ENCODE measurements at regions not wholly inside any gene's neighbourhood (a gene's known extent, or its start where the extent isn't known, plus 50 kb on each side); places are given as distances from the start of the nearest gene placed in this dataset.

- Histone ChIP-seq H3K36me3 (ENCODE audit: control insufficient read depth in 4 of 4, insufficient read depth in 3 of 4, low read depth in 1 of 4, low read length in 3 of 4) (no peaks in the 10 kb centered on the region), H3K9me3 (ENCODE audit: control insufficient read depth in 4 of 4, low read length in 3 of 4) (no peaks in the 10 kb centered on the region), H3K4me1 (ENCODE audit: control insufficient read depth in 4 of 4, insufficient read depth in 4 of 4, low read length in 3 of 4) (peaks cover 0 to 9% (median 3%) of the 10 kb centered on the region in 4 donors), H3K27ac (ENCODE audit: low read depth in 1 of 2, low read length in 2 of 2) (no peak overlapping the region), H3K27me3 (ENCODE audit: control insufficient read depth in 4 of 4, insufficient read depth in 4 of 4, low read length in 3 of 4) (no peaks in the 10 kb centered on the region), H3K9ac (ENCODE audit: low read depth in 1 of 2, low read length in 2 of 2) (no peak overlapping the region), H3K4me3 (ENCODE audit: low read depth in 1 of 3, low read length in 3 of 3) (no peak overlapping the region)
- no peak for DNase-seq (ENCODE audit: low spot score)
- TF ChIP-seq, protein P1, sequence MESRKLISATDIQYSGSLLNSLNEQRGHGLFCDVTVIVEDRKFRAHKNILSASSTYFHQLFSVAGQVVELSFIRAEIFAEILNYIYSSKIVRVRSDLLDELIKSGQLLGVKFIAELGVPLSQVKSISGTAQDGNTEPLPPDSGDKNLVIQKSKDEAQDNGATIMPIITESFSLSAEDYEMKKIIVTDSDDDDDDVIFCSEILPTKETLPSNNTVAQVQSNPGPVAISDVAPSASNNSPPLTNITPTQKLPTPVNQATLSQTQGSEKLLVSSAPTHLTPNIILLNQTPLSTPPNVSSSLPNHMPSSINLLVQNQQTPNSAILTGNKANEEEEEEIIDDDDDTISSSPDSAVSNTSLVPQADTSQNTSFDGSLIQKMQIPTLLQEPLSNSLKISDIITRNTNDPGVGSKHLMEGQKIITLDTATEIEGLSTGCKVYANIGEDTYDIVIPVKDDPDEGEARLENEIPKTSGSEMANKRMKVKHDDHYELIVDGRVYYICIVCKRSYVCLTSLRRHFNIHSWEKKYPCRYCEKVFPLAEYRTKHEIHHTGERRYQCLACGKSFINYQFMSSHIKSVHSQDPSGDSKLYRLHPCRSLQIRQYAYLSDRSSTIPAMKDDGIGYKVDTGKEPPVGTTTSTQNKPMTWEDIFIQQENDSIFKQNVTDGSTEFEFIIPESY (IDR thresholded peaks at IDR 0.05): no peak
- no peak for TF ChIP-seq GABPA (IDR thresholded peaks at IDR 0.05 in 1 of 2, conservative IDR thresholded peaks at IDR 0.05 in 1 of 2)
- no peak for TF ChIP-seq YY1 (IDR thresholded peaks at IDR 0.05)
- no peak for TF ChIP-seq TAF1 (conservative IDR thresholded peaks at IDR 0.05)
- no peak for TF ChIP-seq CTCF (IDR thresholded peaks at IDR 0.05; ENCODE audit: low read depth, low read length, missing input control)
- TF ChIP-seq FOXA1 (IDR thresholded peaks at IDR 0.05): no peak
- TF ChIP-seq HNF4G (IDR thresholded peaks at IDR 0.05): no peak
- TF ChIP-seq JUND (IDR thresholded peaks at IDR 0.05): no peak
- TF ChIP-seq RAD21 (IDR thresholded peaks at IDR 0.05): no peak
- TF ChIP-seq REST (IDR thresholded peaks at IDR 0.05): no peak
- no peak for TF ChIP-seq RXRA (IDR thresholded peaks at IDR 0.05)
- TF ChIP-seq SP1 (IDR thresholded peaks at IDR 0.05): no peak
- TF ChIP-seq, protein P2, sequence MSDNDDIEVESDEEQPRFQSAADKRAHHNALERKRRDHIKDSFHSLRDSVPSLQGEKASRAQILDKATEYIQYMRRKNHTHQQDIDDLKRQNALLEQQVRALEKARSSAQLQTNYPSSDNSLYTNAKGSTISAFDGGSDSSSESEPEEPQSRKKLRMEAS (IDR thresholded peaks at IDR 0.05): no peak
- no peak for TF ChIP-seq EGR1 (IDR thresholded peaks at IDR 0.05; ENCODE audit: low read depth in 2 of 2)
- no peak for TF ChIP-seq ATF3 (IDR thresholded peaks at IDR 0.05)
- TF ChIP-seq FOXA2 (IDR thresholded peaks at IDR 0.05): no peak
- TF ChIP-seq HNF4A (conservative IDR thresholded peaks at IDR 0.05): no peak
- WGBS: 93% methylated on average over 6 of the region's 6 CpGs
These were observed 244.4 kb downstream of the OPA1 start for GRCh38 chr3:193837347-193837827.

Data from liver (tissue), 8 donors.